ENCODE measurements at regions not wholly inside any gene's neighbourhood (a gene's known extent, or its start where the extent isn't known, plus 50 kb on each side); places are given as distances from the start of the nearest gene placed in this dataset.

GRCh38 chr3:31014317-31015040, 120.0 kb upstream of the GADL1 start:
- H3K27me3 ChIP-seq (ENCODE audit: control insufficient read depth, insufficient read depth, low read length), result no peaks in the 10 kb centered on the region
- H3K36me3 ChIP-seq (ENCODE audit: control insufficient read depth, insufficient read depth, low read length), result no peaks in the 10 kb centered on the region
- no peak overlapping the region for H3K27ac ChIP-seq (ENCODE audit: low read length)
- H3K4me3 ChIP-seq (ENCODE audit: low read length), result no peak overlapping the region
- H3K4me1 ChIP-seq (ENCODE audit: control insufficient read depth, insufficient read depth, low read length), result no peaks in the 10 kb centered on the region
- Mint-ChIP-seq H3K4me3 (no peak overlapping the region), H3K4me1 (no peaks in the 10 kb centered on the region), H3K9me3 (no peaks in the 10 kb centered on the region), H3K36me3 (no peaks in the 10 kb centered on the region), H3K27me3 (ENCODE audit: low read depth in 2 of 2) (no peaks in the 10 kb centered on the region), H3K27ac (no peak overlapping the region)
- ATAC-seq (no peak), DNase-seq (no peak)
- no peak for TF ChIP-seq CTCF (IDR thresholded peaks at IDR 0.05)
- no peaks in the 10 kb centered on the region for H3K9me3 ChIP-seq (ENCODE audit: control insufficient read depth, insufficient read depth, low read length)
- WGBS (ENCODE audit: insufficient coverage), result 82% methylated on average over 7 of the region's 8 CpGs
- intact Hi-C loops (cut with micrococcal nuclease), result no loop called here

GRCh38 chr3:31016196-31016595, 121.7 kb upstream of the GADL1 start:
- H3K27me3 Mint-ChIP-seq (ENCODE audit: low read depth in 2 of 2), result no peaks in the 10 kb centered on the region
- H3K4me1 Mint-ChIP-seq, result no peaks in the 10 kb centered on the region
- no peak overlapping the region for H3K4me3 ChIP-seq (ENCODE audit: low read length)
- intact Hi-C loops (cut with micrococcal nuclease), result no loop called here
- H3K4me3 Mint-ChIP-seq, result no peak overlapping the region
- DNase-seq (no peak), ATAC-seq (no peak)
- H3K9me3 ChIP-seq (ENCODE audit: control insufficient read depth, insufficient read depth, low read length), result no peaks in the 10 kb centered on the region
- no peaks in the 10 kb centered on the region for H3K4me1 ChIP-seq (ENCODE audit: control insufficient read depth, insufficient read depth, low read length)
- TF ChIP-seq CTCF (IDR thresholded peaks at IDR 0.05), result no peak
- no peaks in the 10 kb centered on the region for H3K9me3 Mint-ChIP-seq
- no peak overlapping the region for H3K27ac Mint-ChIP-seq
- no peaks in the 10 kb centered on the region for H3K27me3 ChIP-seq (ENCODE audit: control insufficient read depth, insufficient read depth, low read length)
- H3K27ac ChIP-seq (ENCODE audit: low read length), result no peak overlapping the region
- no CpG with 5 or more reads among the region's 2 CpGs for WGBS (ENCODE audit: insufficient coverage)
- H3K36me3 ChIP-seq (ENCODE audit: control insufficient read depth, insufficient read depth, low read length), result no peaks in the 10 kb centered on the region
- no peaks in the 10 kb centered on the region for H3K36me3 Mint-ChIP-seq

GRCh38 chr3:31022716-31023115, 128.3 kb upstream of the GADL1 start:
- Histone ChIP-seq H3K27ac (ENCODE audit: low read length) (no peak overlapping the region), H3K4me3 (ENCODE audit: low read length) (no peak overlapping the region), H3K36me3 (ENCODE audit: control insufficient read depth, insufficient read depth, low read length) (no peaks in the 10 kb centered on the region), H3K4me1 (ENCODE audit: control insufficient read depth, insufficient read depth, low read length) (no peaks in the 10 kb centered on the region), H3K27me3 (ENCODE audit: control insufficient read depth, insufficient read depth, low read length) (no peaks in the 10 kb centered on the region), H3K9me3 (ENCODE audit: control insufficient read depth, insufficient read depth, low read length) (no peaks in the 10 kb centered on the region)
- Mint-ChIP-seq H3K36me3 (no peaks in the 10 kb centered on the region), H3K9me3 (no peaks in the 10 kb centered on the region), H3K27ac (no peak overlapping the region), H3K4me3 (no peak overlapping the region), H3K27me3 (ENCODE audit: low read depth in 2 of 2) (no peaks in the 10 kb centered on the region), H3K4me1 (no peaks in the 10 kb centered on the region)
- TF ChIP-seq CTCF (IDR thresholded peaks at IDR 0.05), result no peak
- intact Hi-C loops (cut with micrococcal nuclease), result no loop called here
- ATAC-seq (no peak), DNase-seq (no peak)

- Histone ChIP-seq H3K9me3 (ENCODE audit: control insufficient read depth, insufficient read depth, low read length) (no peaks in the 10 kb centered on the region), H3K36me3 (ENCODE audit: control insufficient read depth, insufficient read depth, low read length) (no peaks in the 10 kb centered on the region), H3K4me3 (ENCODE audit: low read length) (no peak overlapping the region), H3K4me1 (ENCODE audit: control insufficient read depth, insufficient read depth, low read length) (no peaks in the 10 kb centered on the region), H3K27ac (ENCODE audit: low read length) (no peak overlapping the region), H3K27me3 (ENCODE audit: control insufficient read depth, insufficient read depth, low read length) (no peaks in the 10 kb centered on the region)
- Mint-ChIP-seq H3K27ac (no peak overlapping the region), H3K27me3 (ENCODE audit: low read depth in 2 of 2) (no peaks in the 10 kb centered on the region), H3K36me3 (no peaks in the 10 kb centered on the region), H3K9me3 (no peaks in the 10 kb centered on the region), H3K4me3 (no peak overlapping the region), H3K4me1 (no peaks in the 10 kb centered on the region)
- no peak for TF ChIP-seq CTCF (IDR thresholded peaks at IDR 0.05)
- intact Hi-C loops (cut with micrococcal nuclease), result no loop called here
- ATAC-seq, result no peak
- WGBS (ENCODE audit: insufficient coverage), result 90% methylated on average over 2 of the region's 2 CpGs
- no peak for DNase-seq
Measured at GRCh38 chr3:31025541-31025940, 131.1 kb upstream of the GADL1 start.
